Hepatocyte (in vitro differentiated cells): ENCODE measurements at regions not wholly inside any gene's neighbourhood (a gene's known extent, or its start where the extent isn't known, plus 50 kb on each side); places are given as distances from the start of the nearest gene placed in this dataset.

ENCODE experiments used
- CTCF ChIP-seq: fragments of 200-600 bp; sonication (generic); IDR thresholded peaks from 2 replicates; pipeline ENCODE4 v1.5.1; 2016; ENCODE audit warnings: antibody characterized with exemption, mild to moderate bottlenecking; ENCODE audit not compliant: poor library complexity
- EZH2 ChIP-seq: fragments of 200-600 bp; sonication (generic); IDR thresholded peaks from 2 replicates; pipeline ENCODE4 v1.6.1; 2016; ENCODE audit warnings: antibody characterized with exemption, mild to moderate bottlenecking, borderline replicate concordance

GRCh38 chr3:187966096-187966495, 187.9 kb upstream of the LPP start:
- no peak for TF ChIP-seq CTCF
- no peak for TF ChIP-seq EZH2
